Activated CD4-positive, CD25-positive, alpha-beta regulatory T cell treated with anti-CD3 and anti-CD28 coated beads, Interleukin-2, amount 50 U/mL, for 24 hours (primary cell): ENCODE measurements at regions not wholly inside any gene's neighbourhood (a gene's known extent, or its start where the extent isn't known, plus 50 kb on each side); places are given as distances from the start of the nearest gene placed in this dataset.
"Not testable (repeated sequence)": the region's sequence is repeated elsewhere in the genome, so short reads cannot be mapped to it uniquely, and the experiment has no call there.

ENCODE experiments used
- ATAC-seq, 2 donors: fragments of 150-1000 bp; cut with Tn5 transposase; one replicate each; pipeline ENCODE4 v1.10.0; 2021; ENCODE audit warnings: mild to moderate bottlenecking in 1 of 2, moderate library complexity in 1 of 2

- ATAC-seq = not testable (repeated sequence)
These were observed 84.8 kb upstream of the CMC1 start for GRCh38 chr3:28156599-28156998.

DNA sequence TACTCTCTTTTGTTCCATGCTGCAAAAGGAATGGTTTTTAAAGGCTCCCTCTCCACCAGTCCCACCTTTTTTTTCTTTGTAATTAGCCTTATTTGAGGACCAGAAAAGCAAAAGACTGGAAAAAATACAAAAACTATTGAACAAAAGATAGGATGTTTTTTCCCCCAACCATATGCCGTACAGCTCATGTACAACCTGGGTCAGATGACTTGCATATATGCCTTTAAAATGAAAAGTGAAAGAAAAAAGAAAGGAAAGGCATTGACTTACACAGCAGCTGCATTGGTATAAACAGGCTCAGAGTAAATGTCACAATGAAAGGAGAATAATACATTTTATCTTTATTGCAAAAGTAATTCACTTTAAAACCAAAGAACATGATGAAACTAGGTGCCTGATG lies 69.5 kb upstream of the CMC1 start:
- ATAC-seq = peak; percentile 97 to 99

DNA sequence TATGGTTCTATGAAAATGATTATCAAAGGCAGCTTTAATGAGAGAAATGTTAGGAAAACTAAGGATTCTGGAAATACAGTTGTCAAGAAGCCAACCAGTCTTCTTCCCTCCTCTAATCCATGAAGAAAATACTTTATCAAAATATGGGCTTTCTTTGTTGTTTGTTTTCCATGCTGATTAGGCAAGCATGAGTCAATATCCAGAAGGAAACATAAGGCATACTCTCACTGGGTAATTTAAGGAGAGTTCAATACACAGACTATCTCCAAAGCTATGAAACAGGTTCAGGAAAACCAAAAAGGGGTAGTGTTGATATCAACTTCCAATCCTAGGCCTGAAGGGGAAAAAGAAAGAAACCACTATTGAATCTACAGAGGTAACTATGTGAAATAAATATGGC lies 68.7 kb upstream of the CMC1 start:
- ATAC-seq = no peak

DNA sequence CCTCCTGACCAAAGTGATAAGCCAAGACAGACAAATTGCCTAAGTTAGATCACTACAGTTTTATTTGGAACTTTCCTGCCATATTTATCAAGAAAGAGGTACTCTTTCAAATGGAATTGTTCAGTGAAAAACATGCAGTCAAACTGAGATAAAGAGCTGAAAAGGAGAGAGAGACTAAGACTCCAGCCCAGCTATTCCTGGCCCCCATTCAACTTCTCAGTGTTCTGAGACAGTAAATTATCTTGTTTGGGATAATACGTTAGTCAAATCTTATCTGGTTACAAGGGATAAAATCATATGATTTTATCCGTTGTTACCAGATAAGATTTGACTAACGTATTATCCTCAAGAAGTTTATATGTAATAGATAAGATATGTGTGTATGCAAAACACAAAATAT lies 67.6 kb upstream of the CMC1 start:
- ATAC-seq = no peak

DNA sequence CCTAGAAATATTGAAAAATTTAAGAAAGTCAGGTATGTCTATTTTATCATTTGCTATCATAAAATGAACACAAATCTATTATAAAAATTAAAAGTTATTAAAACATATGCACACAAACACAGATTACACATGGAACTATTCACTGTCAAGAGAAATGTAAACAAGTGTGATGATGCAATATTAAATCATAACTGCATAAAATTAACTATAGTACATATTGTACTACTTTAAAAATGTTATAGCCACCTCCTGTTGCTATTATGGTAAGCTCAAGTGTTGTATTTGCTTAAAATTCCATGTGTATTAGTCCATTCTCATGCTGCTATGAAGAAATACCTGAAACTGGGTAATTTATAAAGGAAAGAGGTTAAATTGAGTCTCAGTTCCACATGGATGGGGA lies 54.7 kb upstream of the CMC1 start:
- no peak for ATAC-seq

- ATAC-seq = no peak
These were observed 52.7 kb upstream of the CMC1 start for GRCh38 chr3:28188686-28189085.

DNA sequence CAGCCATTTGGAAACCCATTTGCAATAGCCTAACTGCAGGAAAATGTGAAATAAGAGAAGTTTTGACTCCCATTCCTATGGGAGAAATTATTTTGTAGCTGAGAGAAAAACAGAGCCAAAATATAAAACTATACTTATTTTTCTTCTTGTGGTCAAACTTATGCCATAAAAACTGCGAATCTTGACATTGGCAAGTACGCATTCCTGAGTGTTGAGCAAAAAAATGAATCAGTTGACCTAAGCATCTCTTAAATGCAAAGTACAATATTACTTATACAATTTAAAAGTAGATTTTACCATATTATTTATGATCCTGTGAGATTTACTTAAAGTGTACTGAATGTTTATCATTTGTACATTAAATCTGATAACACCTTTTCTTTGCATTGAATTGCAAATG lies 50.1 kb upstream of the CMC1 start:
- ATAC-seq = no peak
